GM19238 (cell line): ENCODE measurements at regions not wholly inside any gene's neighbourhood (a gene's known extent, or its start where the extent isn't known, plus 50 kb on each side); places are given as distances from the start of the nearest gene placed in this dataset.
"Not testable (repeated sequence)": the region's sequence is repeated elsewhere in the genome, so short reads cannot be mapped to it uniquely, and the experiment has no call there.

Source experiments
- DNase-seq: peaks from one replicate; pipeline ENCODE4 v3.0.0; 2011; ENCODE audit warnings: low spot score; ENCODE audit not compliant: insufficient read length

GRCh38 chr15:70602834-70603560 is 160.4 kb downstream of the UACA start:
- DNase-seq = no peak

DNA sequence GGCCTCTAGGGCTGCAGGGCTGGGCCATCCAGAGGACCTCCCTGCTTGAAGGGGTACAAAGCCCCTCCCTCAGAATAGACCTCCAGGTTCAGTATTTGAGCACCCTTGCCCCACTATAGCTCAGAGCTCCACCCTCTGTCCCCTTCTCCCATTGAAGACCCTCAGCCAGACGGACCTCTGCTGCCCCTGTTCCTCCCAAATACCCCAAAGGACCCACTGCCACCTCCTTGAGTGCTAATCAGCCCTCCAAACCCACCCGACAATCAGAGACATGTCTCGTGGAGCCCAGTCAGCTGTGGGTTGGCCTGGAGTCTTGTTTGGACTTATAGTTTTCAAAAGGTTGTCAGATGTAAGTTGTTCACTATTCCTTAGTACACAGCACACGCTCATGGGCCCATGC is 161.1 kb downstream of the UACA start:
- no peak for DNase-seq

GRCh38 chr15:70597945-70598344 is 165.4 kb downstream of the UACA start:
- no peak for DNase-seq

GRCh38 chr15:70597056-70597603 is 166.2 kb downstream of the UACA start:
- no peak for DNase-seq

- no peak for DNase-seq
Measured at GRCh38 chr15:70596354-70597055, 166.9 kb downstream of the UACA start.

DNA sequence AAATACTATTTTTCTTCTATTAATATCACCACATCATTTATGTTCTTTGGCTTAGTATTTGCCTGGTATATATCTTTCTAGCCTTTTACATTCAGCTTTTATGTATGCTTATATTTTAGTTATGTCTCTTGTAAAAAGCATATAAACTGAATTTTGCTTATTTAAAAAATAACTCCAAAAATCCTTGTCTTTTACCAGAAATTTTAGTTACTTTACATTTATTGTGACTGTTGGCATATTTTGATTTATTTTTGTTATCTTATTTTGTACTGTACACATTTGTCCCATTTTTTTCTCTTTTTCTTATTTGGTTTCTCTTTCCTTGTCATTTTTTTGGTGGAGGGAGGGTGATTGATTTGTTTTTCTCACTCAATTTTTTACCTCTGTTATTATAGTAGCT is 169.6 kb downstream of the UACA start:
- DNase-seq = no peak

GRCh38 chr15:70589728-70590127 is 173.6 kb downstream of the UACA start:
- no peak for DNase-seq

GRCh38 chr15:70589221-70589620 is 174.1 kb downstream of the UACA start:
- no peak for DNase-seq

- no peak for DNase-seq
Measured at GRCh38 chr15:70588613-70589012, 174.7 kb downstream of the UACA start.

- no peak for DNase-seq
Measured at GRCh38 chr15:70587896-70588567, 175.3 kb downstream of the UACA start.

- DNase-seq = not testable (repeated sequence)
Measured at GRCh38 chr15:70587012-70587634, 176.2 kb downstream of the UACA start.

GRCh38 chr15:70586241-70586640 is 177.1 kb downstream of the UACA start:
- DNase-seq = no peak

- DNase-seq = no peak
Measured at GRCh38 chr15:70585707-70586034, 177.7 kb downstream of the UACA start.

DNA sequence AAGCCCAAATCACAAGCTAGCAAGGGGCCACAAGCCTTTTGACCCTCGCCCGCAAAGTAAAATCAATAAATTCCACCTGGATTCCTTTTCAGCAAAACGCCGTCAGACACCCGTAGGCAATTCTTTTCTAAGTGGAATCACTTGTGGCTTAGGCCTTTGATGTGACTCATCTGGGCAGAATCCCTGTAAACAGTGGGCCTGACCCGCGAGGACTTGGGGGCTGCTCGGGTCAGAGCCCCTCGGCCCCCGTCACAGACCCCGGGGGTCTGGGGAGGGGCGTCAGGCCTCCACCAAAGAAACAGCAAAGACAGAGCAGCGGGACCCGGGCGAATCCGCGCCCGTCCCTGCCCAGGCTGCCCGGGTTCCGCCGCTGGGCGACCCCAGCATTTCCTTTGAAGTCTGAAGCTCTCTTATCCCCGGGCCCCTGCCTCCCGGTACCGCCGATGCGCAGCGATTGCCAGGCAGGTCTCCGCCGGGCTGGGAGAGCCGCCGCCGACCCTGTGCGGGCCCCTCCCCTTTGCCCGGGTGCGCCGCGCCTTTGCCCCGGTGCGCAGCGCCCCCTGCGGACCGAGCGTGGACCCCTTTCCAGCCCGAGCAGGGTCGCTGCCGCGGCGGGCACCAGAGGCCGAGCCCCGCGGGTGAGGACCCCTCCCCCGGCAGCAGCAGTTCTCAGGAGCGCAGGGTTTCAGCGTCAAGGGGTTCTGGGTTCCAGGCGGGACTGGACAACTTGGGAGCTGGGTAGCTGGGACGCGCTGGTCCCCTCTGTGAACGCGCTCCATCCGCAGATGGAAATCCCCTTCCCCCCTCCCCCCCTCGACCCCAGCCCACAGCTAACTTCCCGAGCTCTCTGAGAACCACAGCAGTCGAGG is 178.3 kb downstream of the UACA start:
- DNase-seq = no peak

DNA sequence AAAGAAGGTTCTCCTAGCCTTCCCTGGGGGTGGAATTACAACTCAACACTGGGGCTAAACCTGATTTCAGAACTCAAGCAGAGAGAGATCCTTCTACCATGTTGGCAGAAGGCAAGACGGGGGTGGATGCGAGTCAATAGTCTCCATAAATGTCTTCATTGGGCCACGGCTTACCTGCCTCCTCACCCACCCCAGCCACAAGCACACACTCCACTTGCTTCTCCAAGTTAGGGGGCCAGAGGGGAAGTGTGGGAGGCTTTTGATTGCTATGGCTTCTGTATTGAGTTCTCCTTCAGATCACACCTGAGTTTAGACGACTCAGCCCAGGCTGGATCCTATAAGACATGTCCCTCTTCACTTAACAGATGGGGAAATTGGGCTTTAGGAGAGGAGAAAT is 178.9 kb downstream of the UACA start:
- DNase-seq = no peak

- no peak for DNase-seq
Measured at GRCh38 chr15:70583006-70583405, 180.4 kb downstream of the UACA start.

GRCh38 chr15:70582143-70582945 is 181.0 kb downstream of the UACA start:
- no peak for DNase-seq

DNA sequence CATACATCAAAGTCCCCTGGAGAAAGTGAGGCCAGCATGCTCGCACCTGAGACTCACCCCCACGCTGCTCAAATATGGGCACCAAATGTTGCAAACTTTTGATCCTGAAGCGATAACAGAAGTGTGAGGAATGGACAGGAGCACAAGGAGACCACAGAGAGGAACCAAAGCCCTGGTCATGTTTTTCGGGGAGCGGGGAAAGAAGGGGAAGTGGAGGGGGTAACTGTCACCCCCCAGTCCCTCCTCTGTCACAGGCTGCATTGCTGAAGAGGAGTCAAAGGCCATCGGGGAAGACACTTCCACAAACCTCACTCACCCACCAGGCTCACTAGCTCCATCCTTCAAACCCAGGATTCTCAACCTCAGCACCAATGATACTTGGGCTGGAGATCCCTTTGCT is 182.4 kb downstream of the UACA start:
- DNase-seq = no peak

DNA sequence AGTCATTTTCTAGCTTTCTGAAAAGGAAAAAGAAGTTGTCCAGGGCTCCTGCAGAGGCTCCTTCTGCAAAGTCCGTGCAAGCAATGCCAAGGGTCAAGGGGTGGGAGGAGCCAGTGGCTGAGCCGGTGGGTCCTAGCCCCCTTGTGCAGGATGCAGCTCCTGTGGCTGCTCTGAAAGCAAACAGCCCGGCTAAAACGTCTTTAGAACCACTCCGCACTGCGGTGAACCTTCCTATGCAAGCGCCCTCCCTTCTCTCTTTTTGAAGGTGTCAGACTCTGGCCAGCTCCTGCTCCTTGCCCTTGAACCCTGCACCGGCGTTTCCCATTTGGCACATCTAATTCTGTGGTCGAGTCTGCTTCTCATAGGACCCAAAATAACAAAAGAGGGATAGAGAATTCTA is 183.1 kb downstream of the UACA start:
- no peak for DNase-seq

GRCh38 chr15:70579766-70580165 is 183.6 kb downstream of the UACA start:
- DNase-seq = no peak
